ENCODE measurements at regions not wholly inside any gene's neighbourhood (a gene's known extent, or its start where the extent isn't known, plus 50 kb on each side); places are given as distances from the start of the nearest gene placed in this dataset.

DNA sequence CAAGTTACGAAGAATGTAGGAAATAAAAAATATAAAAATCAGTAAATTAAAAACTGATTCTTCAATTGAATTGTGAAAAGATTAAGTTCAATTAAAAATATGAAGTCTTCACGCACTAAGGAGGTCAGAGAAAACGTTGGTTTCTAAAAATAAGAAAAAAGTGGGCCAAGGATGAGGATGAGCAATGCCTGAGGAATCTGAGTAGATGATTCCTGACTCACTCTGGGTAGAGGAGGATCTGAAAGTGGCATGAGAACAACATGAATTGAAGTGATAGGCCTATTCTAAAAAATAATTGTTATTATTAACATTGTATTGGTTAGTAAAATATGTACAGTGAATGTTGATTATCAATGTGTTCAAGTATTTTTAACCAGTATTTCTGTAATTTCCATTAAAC, 444.2 kb downstream of the GRIA2 start:
- peak; percentile 14 for DNase-seq (ENCODE audit: low spot score)

DNA sequence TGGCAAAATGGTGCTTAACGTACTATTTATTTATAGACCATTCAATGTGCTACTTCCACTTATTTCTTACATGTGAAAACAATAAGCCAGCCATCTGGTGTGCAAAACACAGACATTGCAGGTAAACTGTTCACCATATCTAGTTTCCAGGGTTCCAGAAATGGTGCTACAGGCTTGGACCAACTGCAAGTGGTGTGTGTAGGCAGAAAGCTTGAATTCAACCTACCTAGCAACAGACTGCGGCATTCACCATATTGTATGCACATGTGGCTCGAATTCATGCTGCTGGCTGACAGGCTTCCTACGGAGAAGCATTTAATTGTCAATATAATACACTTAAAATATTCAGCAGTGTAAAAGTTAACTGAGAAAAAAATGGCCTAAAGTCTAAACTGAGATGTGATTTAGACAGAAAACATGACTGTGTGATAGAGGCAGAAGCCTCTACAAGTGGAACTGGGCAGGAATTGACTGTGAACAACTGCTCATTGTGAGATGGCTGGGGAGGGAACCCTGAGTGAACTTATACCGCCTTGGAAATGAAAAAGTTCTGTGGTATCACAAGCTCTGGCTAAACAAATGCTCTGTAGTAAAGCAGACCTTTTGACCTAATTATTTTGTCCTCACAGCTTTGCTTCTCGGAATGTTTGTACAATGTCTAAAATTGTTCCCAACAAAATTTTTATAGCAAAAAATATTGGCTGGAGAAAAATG, 434.7 kb downstream of the GRIA2 start:
- DNase-seq (ENCODE audit: low spot score), result no peak

DNA sequence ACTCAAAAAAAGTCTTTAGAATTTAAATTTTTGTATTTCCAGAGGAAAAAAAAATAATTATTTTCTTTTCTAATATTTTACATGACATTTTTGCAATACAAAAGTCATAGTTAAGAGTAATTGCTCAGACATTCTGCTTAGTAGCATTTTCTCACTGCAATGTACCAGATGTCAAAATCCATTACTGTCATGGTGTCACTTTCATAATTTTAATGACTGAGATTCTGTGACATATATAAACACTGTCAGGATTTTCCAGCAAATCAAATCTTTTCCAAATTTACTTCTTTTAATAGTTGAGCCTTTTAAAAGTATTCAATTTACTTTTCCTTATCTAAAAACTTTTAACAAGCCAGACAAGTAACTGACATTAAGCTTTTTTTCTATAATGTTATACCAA, 422.7 kb downstream of the GRIA2 start:
- DNase-seq (ENCODE audit: low spot score), result no peak

DNA sequence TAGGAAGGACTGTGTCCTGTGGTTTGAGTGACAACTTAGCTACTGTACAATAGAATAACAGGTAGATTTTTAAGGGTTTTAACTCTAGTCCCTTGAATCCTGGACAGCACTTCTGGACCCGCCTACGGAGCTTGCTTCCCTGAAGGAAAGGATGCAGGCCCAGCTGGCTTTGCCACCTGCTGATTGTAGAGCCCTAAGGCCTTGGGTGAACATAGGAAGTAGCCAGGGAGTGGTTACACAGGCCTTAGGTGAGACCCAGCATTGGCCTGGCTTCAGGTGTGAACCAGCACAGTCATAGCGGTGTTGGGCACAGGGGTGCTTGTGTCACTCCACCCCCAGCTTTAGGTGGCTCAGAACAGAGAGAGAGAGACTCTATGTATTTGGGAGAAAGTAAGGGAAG, 413.5 kb downstream of the GRIA2 start:
- no peak for DNase-seq (ENCODE audit: low spot score)

DNA sequence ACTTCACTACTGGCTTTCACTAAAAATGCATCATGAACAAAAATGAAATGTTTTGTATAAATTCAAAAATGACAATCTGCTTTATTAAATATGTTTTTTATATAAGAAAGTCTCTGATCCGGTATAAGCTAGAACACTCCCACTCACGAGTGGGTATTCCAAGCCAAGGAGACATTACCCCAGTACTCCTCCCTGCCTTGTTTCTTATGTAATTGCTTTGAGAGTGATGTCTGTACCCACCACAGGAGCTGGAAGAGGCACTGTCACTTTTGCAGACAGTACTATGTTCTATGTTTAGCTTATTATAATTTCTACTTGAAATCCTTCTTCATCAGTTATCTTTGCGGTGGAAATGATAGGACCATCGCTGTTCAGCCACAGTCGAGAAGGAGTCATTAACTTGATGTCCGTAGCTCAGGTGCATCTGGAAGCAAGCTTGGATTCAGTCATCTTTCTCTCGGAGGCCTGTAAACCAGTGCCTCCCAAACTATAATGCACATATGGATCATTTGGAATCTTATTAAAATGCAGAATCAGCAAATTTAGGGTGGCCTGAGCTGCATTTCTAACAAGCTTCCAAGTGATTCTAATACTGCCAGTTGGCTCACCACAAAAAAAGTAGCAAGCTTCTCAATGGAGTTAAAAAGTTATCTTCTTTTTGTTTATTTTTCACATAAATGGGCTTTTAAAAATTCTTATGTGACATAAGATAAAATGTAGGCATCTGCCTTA, 396.4 kb downstream of the GRIA2 start:
- DNase-seq (ENCODE audit: low spot score), result no peak

DNA sequence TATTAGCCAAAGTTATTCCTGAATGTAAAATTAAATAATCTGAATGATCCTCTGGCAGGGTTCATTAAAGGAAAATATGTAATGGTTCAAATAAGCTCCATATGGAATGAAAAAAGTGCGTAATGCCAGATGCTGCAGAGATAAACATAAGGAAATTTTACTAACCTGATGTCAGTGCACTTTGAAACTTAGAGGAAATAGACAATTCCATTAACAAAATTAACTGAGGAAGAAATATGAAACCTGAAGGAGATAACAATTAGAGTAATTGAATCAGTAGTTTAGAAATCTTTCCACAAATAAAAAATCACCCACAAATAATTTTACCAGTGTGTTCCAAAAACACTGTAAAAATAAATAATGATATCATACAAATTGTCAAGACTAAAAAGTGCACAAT, 387.5 kb downstream of the GRIA2 start:
- DNase-seq (ENCODE audit: low spot score), result no peak

DNA sequence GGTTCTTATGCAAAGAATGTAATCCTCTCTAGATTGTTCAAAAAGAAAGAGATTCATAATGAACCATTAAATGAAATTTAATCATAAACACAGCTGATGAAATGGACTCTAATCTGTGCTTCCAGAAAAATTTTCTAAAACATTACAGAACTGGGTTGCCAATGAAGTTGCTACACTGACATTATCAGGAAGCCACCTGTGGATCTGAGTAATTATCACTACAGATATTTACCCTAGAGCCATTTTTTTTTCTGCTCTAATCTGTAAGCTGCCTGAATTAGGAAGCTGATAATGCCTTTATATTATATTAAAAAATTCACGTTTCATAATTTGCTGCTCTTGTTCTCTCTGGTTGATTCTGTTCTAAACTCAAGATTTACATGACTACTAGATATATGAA, 380.1 kb downstream of the GRIA2 start:
- DNase-seq (ENCODE audit: low spot score), result no peak

DNA sequence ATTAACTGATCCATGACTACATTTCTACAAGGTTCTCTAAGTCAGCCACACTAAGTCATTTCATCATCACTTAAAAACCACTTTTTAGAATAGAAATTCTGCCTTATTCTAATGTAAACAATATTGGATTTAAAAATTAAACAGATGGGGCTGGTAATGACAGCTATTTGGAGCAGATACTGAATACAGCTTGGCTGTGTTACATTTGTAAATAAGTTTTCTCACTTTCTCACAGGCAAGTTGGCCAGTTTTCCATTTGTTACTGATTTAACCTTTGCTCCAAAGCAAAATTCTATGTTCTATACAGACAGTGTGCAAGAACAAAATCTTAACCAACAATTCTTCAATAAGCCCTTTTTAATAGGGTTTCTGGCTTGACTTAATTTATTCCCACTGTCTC, 370.7 kb downstream of the GRIA2 start:
- no peak for DNase-seq (ENCODE audit: low spot score)

DNA sequence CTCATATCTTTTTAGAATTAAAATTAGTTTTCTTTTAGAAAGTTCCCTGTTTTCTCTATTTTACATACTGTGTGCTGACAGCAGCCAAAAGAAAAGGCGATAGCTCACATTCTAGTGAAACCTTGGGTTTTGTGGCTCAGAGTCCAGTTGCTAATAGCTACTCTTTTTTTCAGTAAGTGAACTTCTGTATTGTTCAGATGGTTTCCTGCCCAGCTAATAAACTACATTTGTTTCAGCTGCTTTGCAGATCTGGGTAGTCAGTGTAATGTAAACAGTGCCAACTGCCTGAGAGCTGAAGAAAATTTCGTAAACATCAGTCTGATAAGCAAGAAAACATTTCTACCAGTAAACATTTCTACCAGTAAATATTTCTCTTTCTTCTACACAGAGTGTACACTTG, 370.2 kb downstream of the GRIA2 start:
- no peak for DNase-seq (ENCODE audit: low spot score)

DNA sequence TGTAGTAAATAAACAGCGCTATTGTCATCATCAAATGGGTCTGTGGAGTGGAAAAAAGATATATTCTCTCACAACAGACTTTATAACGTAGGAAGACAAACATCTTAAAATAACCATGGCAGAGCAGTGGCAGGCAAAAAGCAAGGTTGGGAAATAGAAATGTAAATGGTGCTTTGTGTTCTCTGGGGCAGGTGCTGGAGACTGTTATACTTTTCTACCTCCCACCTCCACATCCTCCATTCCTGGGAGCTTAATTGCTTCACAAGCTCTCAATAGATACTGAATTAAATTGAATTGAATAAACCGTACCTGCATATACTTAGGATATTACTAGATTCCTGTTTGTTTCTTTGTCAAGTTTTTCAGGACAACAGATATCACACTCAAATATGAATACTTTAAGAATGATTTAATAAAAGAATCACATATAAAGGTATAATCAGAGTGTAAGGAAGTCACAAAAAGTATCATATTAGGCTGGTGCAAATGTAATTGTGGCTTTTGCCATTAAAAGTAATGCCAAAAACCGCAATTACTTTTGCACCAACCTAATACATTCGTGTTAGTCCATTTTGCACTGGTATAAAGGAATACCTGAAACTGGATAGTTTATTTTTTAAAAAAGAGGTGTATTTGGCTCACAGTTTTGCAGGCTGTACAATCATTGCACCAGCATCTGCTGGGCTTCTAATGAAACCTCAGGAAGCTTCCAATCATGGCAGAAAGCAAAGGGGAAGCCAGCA, 367.3 kb downstream of the GRIA2 start:
- DNase-seq (ENCODE audit: low spot score), result no peak

DNA sequence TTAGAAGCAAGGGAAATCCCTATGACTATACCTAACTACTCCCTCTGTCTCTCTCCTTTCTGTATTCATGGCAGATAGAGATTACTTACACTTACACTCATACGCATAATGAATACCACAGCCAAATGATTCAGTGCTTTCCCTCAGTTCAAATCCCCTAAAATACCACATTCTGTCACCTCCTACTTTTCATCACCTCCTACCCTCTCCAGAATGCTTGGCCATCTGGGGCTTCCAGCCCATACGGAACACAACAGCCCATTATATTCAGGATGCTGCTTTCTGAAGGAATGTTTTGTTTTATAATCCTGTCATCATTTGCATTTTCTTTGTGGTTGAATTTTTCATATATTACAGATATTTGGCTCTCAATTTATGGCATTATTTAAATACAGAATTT, 361.6 kb downstream of the GRIA2 start:
- no peak for DNase-seq (ENCODE audit: low spot score)

DNA sequence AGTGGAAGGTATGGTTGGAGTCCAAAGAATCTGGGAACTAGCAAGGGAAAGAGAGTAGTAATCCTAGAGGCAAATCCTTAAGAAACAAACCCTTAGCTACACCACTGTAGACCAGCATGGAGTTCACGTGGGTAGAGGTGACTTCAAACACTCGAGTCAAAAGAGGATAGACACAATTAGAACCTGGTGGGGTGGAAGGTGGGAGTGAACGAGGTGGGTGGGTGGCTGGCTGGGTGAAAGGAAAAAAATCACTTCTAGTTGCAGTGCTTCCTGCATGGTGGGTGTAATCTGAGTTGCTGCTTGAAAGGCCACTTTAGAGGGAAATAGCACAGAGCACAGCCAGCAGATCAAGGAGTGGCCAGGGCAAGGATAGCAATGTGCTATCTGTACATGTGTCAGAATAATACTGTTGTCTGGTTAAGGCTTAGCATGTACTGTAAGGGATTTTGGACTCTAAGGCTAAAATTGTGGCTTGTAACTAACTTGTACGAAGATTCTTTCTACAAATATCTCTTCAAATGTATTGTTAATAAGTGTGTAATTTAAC, 356.2 kb downstream of the GRIA2 start:
- no peak for DNase-seq (ENCODE audit: low spot score)

DNA sequence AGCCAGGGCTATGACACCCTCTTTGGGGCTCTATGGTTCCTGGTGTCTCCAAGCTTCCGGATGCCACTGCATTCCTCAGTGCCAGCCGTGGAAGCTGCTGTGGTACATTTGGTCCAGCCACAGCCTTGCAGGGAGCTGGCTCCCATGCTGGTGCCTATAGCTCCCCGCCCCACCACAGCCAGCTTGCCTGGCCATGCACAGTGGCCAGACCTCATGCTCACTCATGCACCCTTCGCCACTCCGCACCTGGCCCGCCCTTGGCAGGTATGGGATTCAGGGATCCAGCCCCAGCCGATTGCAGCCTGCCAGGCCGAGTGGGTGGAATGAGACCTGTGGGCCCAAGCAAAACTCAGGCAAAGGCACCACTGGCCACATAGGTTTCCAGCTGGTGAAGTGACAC, 354.8 kb downstream of the GRIA2 start:
- DNase-seq (ENCODE audit: low spot score), result no peak

DNA sequence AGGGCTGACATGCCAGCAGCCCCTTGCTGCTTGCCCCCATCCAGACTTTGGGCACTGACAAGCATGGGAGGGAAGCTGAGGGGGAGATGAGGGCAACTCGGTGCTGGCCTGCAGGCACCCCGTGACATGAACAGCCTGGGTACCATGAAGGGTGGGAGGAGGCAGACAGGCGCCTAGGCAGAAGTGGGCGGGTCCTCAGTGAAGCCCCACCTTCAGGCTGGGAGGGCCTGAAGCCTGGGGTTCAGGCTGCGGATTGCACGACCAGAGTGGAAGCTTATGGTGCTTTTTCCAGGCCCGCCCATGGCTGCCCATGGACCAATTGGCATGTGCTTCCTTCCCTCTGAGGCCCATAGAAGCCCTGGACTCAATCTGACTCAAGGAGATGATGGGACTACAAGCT, 354.1 kb downstream of the GRIA2 start:
- DNase-seq (ENCODE audit: low spot score), result no peak

DNA sequence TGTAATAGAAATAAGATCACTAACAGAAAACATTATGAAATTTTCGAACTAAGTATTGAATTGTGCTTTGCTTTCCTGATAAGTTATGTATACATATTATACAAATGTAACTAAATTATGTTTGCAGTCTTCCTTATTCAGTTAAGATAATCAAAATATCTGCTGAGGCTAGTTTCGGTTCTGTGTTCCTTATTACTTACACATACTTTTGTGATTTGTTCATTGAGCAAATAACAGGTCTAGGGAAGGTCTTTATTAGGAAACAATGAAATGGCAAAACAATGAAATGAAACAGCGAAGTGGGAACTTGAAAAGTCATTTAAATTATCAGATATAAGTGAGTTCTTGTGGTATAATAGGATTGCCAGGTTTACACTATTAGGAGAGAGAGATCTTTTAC, 352.4 kb downstream of the GRIA2 start:
- no peak for DNase-seq (ENCODE audit: low spot score)

DNA sequence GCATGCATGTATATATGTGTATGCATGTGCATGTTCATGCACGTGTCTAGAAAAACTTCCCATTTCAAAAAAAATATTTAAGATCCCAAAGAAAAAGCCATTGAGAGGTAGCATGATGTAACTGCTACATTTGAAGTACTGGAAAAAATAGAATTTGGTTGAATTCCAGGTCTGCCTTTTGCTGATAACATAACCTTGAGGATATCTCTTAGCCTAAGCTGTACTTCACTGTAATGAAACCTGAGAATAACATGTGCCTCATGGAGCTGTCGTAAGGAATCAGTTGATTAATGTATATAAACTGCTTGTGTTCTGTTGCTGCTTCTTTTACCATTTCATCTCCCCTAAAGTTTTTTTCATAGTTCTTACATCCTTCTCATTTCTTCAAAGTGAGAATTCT, 351.8 kb downstream of the GRIA2 start:
- no peak for DNase-seq (ENCODE audit: low spot score)

DNA sequence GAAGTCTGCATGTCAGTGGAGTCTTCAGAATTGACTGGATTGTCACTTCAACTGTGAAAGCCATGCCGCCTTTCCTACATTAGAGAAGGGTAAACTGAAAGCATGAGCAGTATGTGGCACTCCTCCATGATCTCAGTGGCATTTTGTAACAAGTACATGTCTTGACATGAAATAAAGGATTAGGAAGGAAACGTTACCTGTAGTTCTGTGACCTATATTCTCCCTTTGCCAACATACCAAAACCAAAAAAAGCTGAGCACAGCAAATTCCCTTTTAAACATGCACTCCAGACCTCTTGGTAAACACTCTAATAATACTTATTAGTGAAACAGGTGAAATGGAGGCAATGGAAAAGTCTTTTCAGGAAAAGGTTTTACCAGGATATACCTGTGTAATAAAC, 344.2 kb downstream of the GRIA2 start:
- no peak for DNase-seq (ENCODE audit: low spot score)

DNA sequence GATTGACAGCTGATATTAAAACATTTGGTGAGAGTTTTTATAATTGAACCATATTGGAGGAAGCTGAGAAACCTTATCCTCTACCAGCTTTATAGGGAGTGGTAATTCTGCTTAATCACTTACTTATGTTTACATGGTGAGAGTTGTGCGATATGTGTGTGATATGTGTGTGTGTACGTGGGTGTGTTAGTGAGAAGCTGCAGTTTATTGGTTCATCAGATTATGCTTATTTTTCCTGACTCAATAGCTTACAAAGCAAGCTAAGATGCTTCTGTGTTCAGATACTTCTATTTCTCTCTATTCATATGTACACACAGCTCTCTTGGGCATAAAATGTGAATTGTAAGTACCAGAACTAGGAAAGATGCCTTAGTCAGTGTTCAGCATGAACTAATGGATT, 343.7 kb downstream of the GRIA2 start:
- no peak for DNase-seq (ENCODE audit: low spot score)

DNA sequence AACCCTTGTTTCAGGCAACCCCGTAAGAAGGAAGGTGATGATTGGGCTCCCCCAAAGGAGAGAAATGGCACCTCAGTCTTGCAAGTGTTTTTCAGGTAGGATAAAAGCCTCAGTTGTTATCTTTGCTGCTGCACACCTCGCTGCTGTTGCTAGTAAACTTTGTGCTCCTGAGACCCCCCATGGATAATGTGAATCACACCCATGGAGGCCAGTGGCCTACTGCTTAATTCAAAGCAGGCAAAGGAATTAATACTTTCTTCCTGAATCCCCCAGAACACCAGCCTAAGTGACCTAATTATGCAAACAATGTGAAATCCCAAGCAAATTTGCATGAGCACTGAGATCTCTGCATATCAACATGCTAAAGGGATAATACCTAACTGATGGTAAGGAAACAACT, 337.5 kb downstream of the GRIA2 start:
- no peak for DNase-seq (ENCODE audit: low spot score)

DNA sequence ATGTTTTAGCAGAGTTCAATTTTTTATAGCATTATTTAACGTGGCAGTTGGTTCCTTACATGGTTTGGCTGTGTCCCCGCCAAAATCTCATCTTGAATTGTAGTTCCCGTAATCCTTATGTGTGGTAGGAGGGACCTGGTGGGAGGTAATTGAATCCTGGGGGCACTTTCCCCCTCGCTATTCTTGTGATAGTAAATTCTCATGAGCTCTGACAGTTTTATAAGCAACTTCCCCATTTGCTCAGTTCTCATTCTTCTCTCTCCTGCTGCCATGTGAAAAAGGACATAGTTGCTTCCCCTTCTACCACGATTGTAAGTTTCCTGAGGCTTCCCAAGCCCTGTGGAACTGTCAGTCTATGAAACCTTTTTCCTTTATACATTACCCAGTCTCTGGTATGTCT, 329.5 kb downstream of the GRIA2 start:
- DNase-seq (ENCODE audit: low spot score), result no peak

DNA sequence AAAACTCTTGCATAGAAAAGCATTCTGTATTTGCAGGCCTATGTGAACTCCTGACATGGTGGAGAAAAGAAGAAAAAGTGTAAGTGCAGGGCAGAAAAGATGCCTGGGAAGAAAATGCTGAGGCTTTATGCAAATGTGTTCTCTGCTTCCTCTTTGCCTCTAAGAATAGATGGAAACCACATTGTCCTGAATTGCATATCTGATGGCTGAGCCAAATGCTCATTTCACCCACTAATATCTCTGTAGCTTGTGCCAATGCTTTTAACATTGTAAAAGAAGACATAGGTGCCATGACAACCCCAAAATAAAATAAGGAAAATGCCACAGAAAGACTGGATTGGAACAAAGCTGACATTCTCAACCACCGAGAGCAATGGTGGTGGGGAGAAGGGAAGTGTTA, 307.4 kb downstream of the GRIA2 start:
- no peak for DNase-seq (ENCODE audit: low spot score)

DNA sequence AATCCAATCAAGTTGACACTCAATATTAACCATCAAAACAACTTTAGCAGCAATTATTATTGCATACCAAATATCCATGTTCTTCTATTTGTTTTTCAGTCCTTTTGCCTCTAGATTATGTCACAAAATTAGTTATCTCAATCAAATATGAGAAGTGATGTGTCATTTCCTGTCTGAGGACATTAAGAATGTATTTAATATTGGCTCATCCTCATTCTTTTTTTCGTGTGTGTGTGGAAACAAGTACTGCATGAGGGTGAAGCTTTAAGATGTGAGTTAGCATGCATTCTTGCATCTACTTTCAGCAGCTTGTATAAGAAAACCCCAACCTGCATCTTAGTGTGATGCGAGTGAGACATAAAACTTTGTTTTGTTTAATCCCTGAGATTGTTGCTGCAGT, 301.4 kb downstream of the GRIA2 start:
- DNase-seq (ENCODE audit: low spot score), result peak; percentile 11

DNA sequence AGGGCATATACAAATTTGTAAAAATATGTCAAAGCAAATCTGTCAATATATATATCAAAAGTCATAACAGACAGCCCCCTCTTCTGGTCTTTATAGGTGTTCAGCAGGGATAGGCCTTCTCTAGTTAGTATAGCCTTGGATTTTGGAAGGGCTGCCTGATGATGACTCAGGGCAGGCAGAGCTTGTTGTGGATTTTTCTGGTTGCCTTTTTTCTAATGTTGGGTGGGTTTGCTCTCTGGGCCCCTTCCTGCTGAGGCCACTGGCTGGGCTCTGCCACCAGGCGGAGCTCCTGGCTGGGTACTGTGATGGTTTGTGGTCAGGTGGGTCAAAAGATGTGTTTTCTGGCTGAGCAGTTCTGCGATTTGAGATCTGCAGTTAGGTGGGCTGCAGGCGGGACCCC, 294.2 kb downstream of the GRIA2 start:
- peak; percentile 8 for DNase-seq (ENCODE audit: low spot score)
